HCT116 (cell line): ENCODE measurements at regions not wholly inside any gene's neighbourhood (a gene's known extent, or its start where the extent isn't known, plus 50 kb on each side); places are given as distances from the start of the nearest gene placed in this dataset.

ENCODE experiments used
- ATAC-seq: fragments of 200-7000 bp; cut with Tn5 transposase; 2 replicates; pipeline ENCODE4 v1.9.1; 2020; ENCODE audit warnings: mild to moderate bottlenecking, moderate library complexity
- BruUV-seq: library from RNA; stranded (reverse); fragments of 400-500 nt; replicated peaks from 2 replicates; lab custom pipeline; 2021; lab: Mats Ljungman, UMichigan
- CTCF ChIA-PET: fragments of 300-600 bp; sonication (Branson Sonifier 250); formaldehyde crosslinking; loops from one replicate; lab custom pipeline; 2021; ENCODE audit warnings: antibody characterized with exemption; lab: Charles Lee
- POLR2A ChIA-PET: fragments of 300-600, 350-600 bp; sonication (Branson Sonifier 250); formaldehyde crosslinking; loops from one replicate; lab custom pipeline; 2021; ENCODE audit warnings: antibody characterized with exemption; lab: Charles Lee
- RAD21 ChIA-PET, 2 experiments: fragments of 300-600 bp; sonication (Branson Sonifier 250); formaldehyde crosslinking; loops; one replicate each; lab custom pipeline; 2023; ENCODE audit warnings: low total read pairs in 2 of 2; ENCODE audit not compliant: uncharacterized antibody in 2 of 2, unreplicated experiment in 2 of 2, low non-redundant PET in 1 of 2; lab: Charles Lee
- DNase-seq: peaks from one replicate; pipeline ENCODE4 v3.0.0-alpha.2; 2010; ENCODE audit warnings: low read depth, low spot score
- H2AFZ ChIP-seq: fragments of 200-600 bp; shearing (Covaris generic), sonication (generic); 2 replicates; pipeline ENCODE4 v1.6.1; 2017; ENCODE audit warnings: low read depth, mixed run types, mixed read lengths, antibody characterized with exemption, low read length; ENCODE audit not compliant: poor library complexity, severe bottlenecking
- H3K27ac ChIP-seq: 2 replicates; pipeline ENCODE4 v1.5.1; 2012; ENCODE audit warnings: low read depth, low read length
- H3K27me3 ChIP-seq: fragments of 200-600 bp; sonication (generic); 2 replicates; pipeline ENCODE4 v1.6.1; 2016; ENCODE audit warnings: mixed run types, low read length, mixed read lengths; ENCODE audit not compliant: insufficient read depth
- H3K36me3 ChIP-seq, 2 experiments: fragments of 200-500 bp in 1 of 2; fragments of 200-600 bp in 1 of 2; sonication (Bioruptor generic) in 1 of 2; sonication (generic) in 1 of 2; 2 replicates each; pipeline versions ENCODE4 v1.5.1 to v1.6.1; 2014 to 2016; ENCODE audit warnings: low read length in 2 of 2, inconsistent platforms in 1 of 2, mixed read lengths in 1 of 2, mixed run types in 1 of 2; ENCODE audit not compliant: insufficient read depth in 2 of 2, control insufficient read depth in 1 of 2
- H3K4me1 ChIP-seq, 2 experiments: fragments of 200-600 bp in 1 of 2; sonication (generic) in 1 of 2; 2 replicates each; pipeline versions ENCODE4 v1.5.1 to v1.6.1; 2012 to 2017; ENCODE audit warnings: low read length in 2 of 2, inconsistent platforms in 1 of 2, mild to moderate bottlenecking in 1 of 2, mixed read lengths in 1 of 2, mixed run types in 1 of 2, moderate library complexity in 1 of 2; ENCODE audit not compliant: insufficient read depth in 2 of 2, control insufficient read depth in 1 of 2
- H3K4me2 ChIP-seq: fragments of 200-600 bp; sonication (generic); 2 replicates; pipeline ENCODE4 v1.6.1; 2017; ENCODE audit warnings: mixed run types, low read length, mixed read lengths
- H3K4me3 ChIP-seq, 2 experiments: fragments of 200-600 bp in 1 of 2; sonication (generic) in 1 of 2; replicated peaks in 1 of 2; 2 replicates each; pipeline ENCODE4 v1.5.1; 2011 to 2016; ENCODE audit warnings: low read length in 2 of 2, control low read depth in 1 of 2, low read depth in 1 of 2, mild to moderate bottlenecking in 1 of 2, mixed read lengths in 1 of 2, mixed run types in 1 of 2
- H3K79me2 ChIP-seq: fragments of 200-600 bp; sonication (generic); 2 replicates; pipeline ENCODE4 v1.6.1; 2017; ENCODE audit warnings: mild to moderate bottlenecking, mixed run types, low read length, moderate library complexity, mixed read lengths; ENCODE audit not compliant: insufficient read depth
- H3K9ac ChIP-seq: fragments of 200-600 bp; sonication (generic); 2 replicates; pipeline ENCODE4 v1.6.1; 2016; ENCODE audit warnings: low read length, mixed read lengths
- H3K9me2 ChIP-seq: fragments of 200-600 bp; sonication (generic), shearing (Covaris generic); 2 replicates; pipeline ENCODE4 v1.6.1; 2017; ENCODE audit warnings: mixed run types, mild to moderate bottlenecking, moderate library complexity; ENCODE audit not compliant: insufficient read depth
- H3K9me3 ChIP-seq, 2 experiments: fragments of 200-500 bp in 1 of 2; fragments of 200-600 bp in 1 of 2; sonication (Bioruptor generic) in 1 of 2; sonication (generic) in 1 of 2; 2 replicates each; pipeline ENCODE4 v1.6.1; 2014 to 2017; ENCODE audit warnings: low read length in 2 of 2, mixed read lengths in 2 of 2, inconsistent platforms in 1 of 2, low read depth in 1 of 2, mild to moderate bottlenecking in 1 of 2, mixed run types in 1 of 2, moderate library complexity in 1 of 2; ENCODE audit not compliant: control insufficient read depth in 1 of 2, insufficient read depth in 1 of 2
- H4K20me1 ChIP-seq: fragments of 200-600 bp; sonication (generic), shearing (Covaris generic); 2 replicates; pipeline ENCODE4 v1.6.1; 2017; ENCODE audit warnings: mixed run types, mild to moderate bottlenecking, moderate library complexity; ENCODE audit not compliant: insufficient read depth
- CBX3 ChIP-seq: IDR thresholded peaks from 2 replicates; pipeline ENCODE4 v1.6.1; 2012; ENCODE audit warnings: low read depth
- CEBPB ChIP-seq: IDR thresholded peaks from 2 replicates; pipeline ENCODE4 v1.6.1; 2012; ENCODE audit warnings: low read depth
- CTCF ChIP-seq, 3 experiments: fragments of 200-600 bp in 1 of 3; sonication (generic) in 1 of 3; IDR thresholded peaks in 2 of 3; conservative IDR thresholded peaks in 1 of 3; 2 replicates each; pipeline ENCODE4 v1.5.1; 2012 to 2017; ENCODE audit warnings: low read depth in 2 of 3, low read length in 2 of 3, antibody characterized with exemption in 1 of 3, borderline replicate concordance in 1 of 3, control low read depth in 1 of 3, mild to moderate bottlenecking in 1 of 3, mixed read lengths in 1 of 3, mixed run types in 1 of 3, moderate library complexity in 1 of 3; ENCODE audit not compliant: insufficient read depth in 1 of 3
- EGR1 ChIP-seq: IDR thresholded peaks from 2 replicates; pipeline ENCODE4 v1.6.1; 2012; ENCODE audit warnings: low read depth
- ELF1 ChIP-seq: IDR thresholded peaks from 2 replicates; pipeline ENCODE4 v1.6.1; 2012; ENCODE audit warnings: low read depth, borderline replicate concordance
- FOSL1 ChIP-seq: IDR thresholded peaks from 2 replicates; pipeline ENCODE4 v1.6.1; 2012; ENCODE audit warnings: low read depth
- MAX ChIP-seq: IDR thresholded peaks from 2 replicates; pipeline ENCODE4 v1.6.1; 2012
- REST ChIP-seq: IDR thresholded peaks from 2 replicates; pipeline ENCODE4 v1.6.1; 2012; ENCODE audit warnings: low read depth
- SIN3A ChIP-seq: IDR thresholded peaks from 2 replicates; pipeline ENCODE4 v1.6.1; 2012; ENCODE audit warnings: low read depth
- SRF ChIP-seq: IDR thresholded peaks from 2 replicates; pipeline ENCODE4 v1.6.1; 2012; ENCODE audit warnings: low read depth
- YY1 ChIP-seq: IDR thresholded peaks from 2 replicates; pipeline ENCODE4 v1.6.1; 2011; ENCODE audit warnings: low read length, low read depth, moderate library complexity, mild to moderate bottlenecking; ENCODE audit not compliant: insufficient replicate concordance; ENCODE audit errors: extremely low read depth
- ZBTB33 ChIP-seq: IDR thresholded peaks from 2 replicates; pipeline ENCODE4 v1.6.1; 2011; ENCODE audit warnings: mild to moderate bottlenecking, low read length, moderate library complexity; ENCODE audit not compliant: insufficient replicate concordance; ENCODE audit errors: extremely low read depth
- ZFX ChIP-seq: fragments of 450-650 bp; IDR thresholded peaks from 2 replicates; pipeline ENCODE4 v1.6.1; 2017
- ZNF274 ChIP-seq: fragments of 200-500 bp; sonication (Bioruptor generic); IDR thresholded peaks from 2 replicates; pipeline ENCODE4 v1.6.1; 2014; ENCODE audit warnings: mild to moderate bottlenecking, low read depth, low read length, inconsistent platforms
- intact Hi-C: fragments of 100-400 bp; cut with micrococcal nuclease; formaldehyde crosslinking; loops from 2 replicates; pipeline ENCODE4 v1.10.0; 2022

- H3K4me3 ChIP-seq: no peak overlapping the region
- H3K4me1 ChIP-seq: no peaks in the 10 kb centered on the region
- RAD21 ChIA-PET: no interaction called here
- H4K20me1 ChIP-seq: no peaks in the 10 kb centered on the region
- no peak for DNase-seq
- H3K79me2 ChIP-seq: no peaks in the 10 kb centered on the region
- H3K36me3 ChIP-seq: no peaks in the 10 kb centered on the region
- no peak for ATAC-seq
- no peaks in the 10 kb centered on the region for H3K27me3 ChIP-seq
- TF ChIP-seq ZBTB33 (no peak), CEBPB (no peak), ELF1 (no peak), MAX (no peak), YY1 (no peak), CTCF (IDR thresholded peaks at IDR 0.05 in 2 of 3, conservative IDR thresholded peaks at IDR 0.05 in 1 of 3; ENCODE audit: borderline replicate concordance in 1 of 3, insufficient read depth in 1 of 3, low read depth in 2 of 3, low read length in 2 of 3) (no peak), FOSL1 (no peak), SIN3A (no peak), ZFX (no peak), ZNF274 (no peak), REST (no peak), CBX3 (no peak), SRF (no peak), EGR1 (no peak)
- no peak overlapping the region for H3K9ac ChIP-seq
- POLR2A ChIA-PET: no interaction called here
- no peak overlapping the region for H3K27ac ChIP-seq
- no peaks in the 10 kb centered on the region for H3K9me2 ChIP-seq
- no TSS peak for BruUV-seq
- no peak overlapping the region for H3K4me2 ChIP-seq
- H2AFZ ChIP-seq: no peak overlapping the region
- intact Hi-C loops: no loop called here
- CTCF ChIA-PET: no interaction called here
- H3K9me3 ChIP-seq: no peaks in the 10 kb centered on the region
These were observed 478.9 kb upstream of the GBE1 start for GRCh38 chr3:82240322-82240721.
